ENCODE measurements at regions not wholly inside any gene's neighbourhood (a gene's known extent, or its start where the extent isn't known, plus 50 kb on each side); places are given as distances from the start of the nearest gene placed in this dataset.

DNA sequence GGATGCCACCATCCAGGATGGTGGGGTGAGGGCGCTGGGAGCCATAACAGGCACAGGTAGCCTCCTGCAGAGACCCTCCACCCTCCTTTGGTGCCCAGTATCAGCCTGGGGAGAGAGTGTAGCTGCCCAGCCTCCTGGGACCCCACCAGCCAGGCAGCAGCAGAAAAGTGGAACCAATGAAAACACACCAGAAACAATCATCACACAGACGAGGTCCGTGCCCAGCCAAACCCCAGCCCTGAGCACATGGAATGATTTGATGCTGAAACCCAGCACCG is 285.1 kb downstream of the PTPRU start:
- H3K4me3 ChIP-seq (ENCODE audit: low read depth, low read length): no peak overlapping the region
- TF ChIP-seq, protein P1, sequence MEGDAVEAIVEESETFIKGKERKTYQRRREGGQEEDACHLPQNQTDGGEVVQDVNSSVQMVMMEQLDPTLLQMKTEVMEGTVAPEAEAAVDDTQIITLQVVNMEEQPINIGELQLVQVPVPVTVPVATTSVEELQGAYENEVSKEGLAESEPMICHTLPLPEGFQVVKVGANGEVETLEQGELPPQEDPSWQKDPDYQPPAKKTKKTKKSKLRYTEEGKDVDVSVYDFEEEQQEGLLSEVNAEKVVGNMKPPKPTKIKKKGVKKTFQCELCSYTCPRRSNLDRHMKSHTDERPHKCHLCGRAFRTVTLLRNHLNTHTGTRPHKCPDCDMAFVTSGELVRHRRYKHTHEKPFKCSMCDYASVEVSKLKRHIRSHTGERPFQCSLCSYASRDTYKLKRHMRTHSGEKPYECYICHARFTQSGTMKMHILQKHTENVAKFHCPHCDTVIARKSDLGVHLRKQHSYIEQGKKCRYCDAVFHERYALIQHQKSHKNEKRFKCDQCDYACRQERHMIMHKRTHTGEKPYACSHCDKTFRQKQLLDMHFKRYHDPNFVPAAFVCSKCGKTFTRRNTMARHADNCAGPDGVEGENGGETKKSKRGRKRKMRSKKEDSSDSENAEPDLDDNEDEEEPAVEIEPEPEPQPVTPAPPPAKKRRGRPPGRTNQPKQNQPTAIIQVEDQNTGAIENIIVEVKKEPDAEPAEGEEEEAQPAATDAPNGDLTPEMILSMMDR (IDR thresholded peaks at IDR 0.05; ENCODE audit: low read depth, low read length, missing control alignments): no peak
- DNase-seq (ENCODE audit: low read depth): no peak

DNA sequence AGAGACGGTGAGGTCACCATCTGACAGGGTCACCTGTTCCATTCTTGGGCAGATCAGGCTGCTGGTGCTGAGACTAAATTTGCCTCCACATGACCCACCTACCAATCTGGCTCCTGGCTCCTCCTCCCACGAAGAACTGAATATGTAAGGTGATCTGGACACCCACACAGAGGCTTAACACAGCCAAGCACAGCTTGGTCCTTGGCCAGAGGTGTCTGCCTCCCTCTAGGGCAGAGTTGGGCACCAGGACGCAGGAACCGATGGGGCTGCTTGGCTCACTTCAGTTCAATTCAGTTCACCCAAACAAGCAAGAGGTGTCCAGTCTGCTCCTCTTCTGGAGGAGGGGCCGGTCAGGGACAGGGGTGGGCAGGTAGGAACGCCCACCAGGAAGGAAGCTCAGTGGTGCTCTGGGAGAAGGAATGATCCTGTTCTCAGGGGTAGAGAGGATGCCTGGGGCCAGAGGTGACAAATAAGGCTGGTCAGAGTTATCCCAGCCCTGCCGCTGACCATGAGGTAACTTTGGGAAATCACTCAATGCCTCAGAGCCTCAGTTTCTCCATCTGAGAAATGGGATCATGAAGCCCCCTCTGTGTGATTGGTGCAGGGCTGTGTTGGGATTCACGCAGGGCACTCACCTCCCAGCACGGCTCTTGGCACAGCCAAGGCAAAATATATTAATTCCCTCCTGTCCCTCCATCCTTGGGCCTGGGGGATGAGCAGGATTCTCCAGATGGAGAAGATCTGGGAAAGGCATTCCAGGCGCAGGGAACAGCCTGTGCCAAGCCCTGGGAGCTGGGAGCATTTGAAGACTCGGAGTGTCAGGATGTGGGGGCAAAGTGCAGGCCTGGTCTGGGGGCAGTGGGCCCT is 284.5 kb downstream of the PTPRU start:
- no peak overlapping the region for H3K4me3 ChIP-seq (ENCODE audit: low read depth, low read length)
- DNase-seq (ENCODE audit: low read depth): no peak
- TF ChIP-seq, protein P1 (IDR thresholded peaks at IDR 0.05; ENCODE audit: low read depth, low read length, missing control alignments): no peak

DNA sequence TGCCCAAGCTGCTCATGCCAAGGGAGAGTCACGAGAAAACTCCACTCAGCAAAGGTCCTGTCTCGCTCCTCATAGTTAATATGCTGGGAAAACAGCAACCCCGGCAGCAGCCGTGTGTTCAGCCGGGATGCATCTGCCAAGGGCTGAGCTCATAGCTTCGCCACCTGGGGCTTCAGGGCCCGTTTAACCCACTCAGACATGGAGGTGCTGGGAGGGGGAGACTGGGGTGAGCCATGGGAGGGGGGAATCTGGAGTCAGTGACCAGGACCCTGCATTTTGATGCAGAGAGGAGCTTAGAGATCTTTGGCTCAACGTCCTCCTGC is 283.4 kb downstream of the PTPRU start:
- no peak for DNase-seq (ENCODE audit: low read depth)
- H3K4me3 ChIP-seq (ENCODE audit: low read depth, low read length): no peak overlapping the region
- TF ChIP-seq, protein P1 (IDR thresholded peaks at IDR 0.05; ENCODE audit: low read depth, low read length, missing control alignments): no peak

DNA sequence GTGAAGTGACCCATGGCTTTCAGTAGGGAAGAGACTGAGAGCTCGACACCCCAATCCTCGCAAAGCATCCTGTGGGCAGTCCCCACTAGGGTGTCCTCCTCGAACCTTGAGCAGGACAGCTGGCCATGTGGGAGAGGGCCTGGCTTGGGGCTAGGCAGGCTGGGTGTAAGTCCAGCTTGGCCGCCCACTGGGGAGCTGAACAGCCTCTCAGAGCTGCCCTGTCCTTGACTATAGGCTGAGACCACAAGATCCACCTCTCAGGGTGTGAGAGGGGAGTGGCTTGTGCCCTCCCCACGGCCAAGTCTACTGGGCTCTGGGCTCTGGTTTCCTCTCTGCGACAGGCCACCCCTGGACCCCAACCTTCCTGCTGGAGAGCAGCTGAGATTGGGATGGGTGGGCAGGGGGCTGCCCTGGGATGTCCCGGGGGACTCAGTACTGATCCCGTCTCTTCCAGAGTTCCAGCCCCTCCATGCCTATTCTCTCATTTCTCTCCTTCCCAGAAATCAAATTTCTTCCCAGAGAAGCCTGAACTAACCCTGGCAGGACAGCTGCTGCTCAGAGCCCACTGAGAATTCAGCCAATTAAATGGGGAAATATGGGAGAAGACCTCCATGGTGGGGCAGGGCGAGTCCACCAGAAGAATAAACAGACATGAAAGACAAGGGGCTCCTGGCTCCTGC is 282.9 kb downstream of the PTPRU start:
- TF ChIP-seq, protein P1 (IDR thresholded peaks at IDR 0.05; ENCODE audit: low read depth, low read length, missing control alignments): no peak
- no peak for DNase-seq (ENCODE audit: low read depth)
- no peak overlapping the region for H3K4me3 ChIP-seq (ENCODE audit: low read depth, low read length)

DNA sequence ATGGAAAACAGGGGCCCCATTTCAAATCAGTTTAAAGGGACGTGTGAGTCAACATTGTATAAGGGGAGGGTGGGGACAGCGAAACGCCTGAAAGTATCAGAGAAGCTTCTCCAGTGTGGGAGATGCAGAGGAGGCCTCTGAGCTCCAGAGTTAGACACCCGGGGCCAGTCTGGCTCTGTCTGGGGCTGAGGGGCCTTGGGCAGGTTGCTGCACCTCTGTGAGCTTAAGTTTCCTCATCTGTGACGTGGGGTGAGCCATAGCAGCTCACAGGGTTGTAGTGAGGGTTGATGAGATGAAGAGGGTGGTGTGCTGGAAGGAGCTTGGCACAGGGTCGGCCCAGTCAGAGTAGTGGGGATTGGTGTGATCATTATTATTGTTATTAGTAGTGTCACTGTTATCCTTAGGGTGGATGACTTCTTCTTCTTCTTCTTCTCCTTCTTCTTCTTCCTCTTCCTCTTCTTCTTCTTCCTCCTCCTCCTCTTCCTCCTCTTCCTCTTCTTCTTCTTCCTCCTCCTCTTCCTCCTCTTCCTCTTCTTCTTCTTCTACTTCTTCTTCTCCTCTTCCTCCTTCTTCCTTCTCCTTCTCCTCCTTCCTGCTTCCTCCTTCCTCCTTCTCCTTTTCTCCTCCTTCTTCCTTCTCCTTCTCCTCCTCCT is 282.0 kb downstream of the PTPRU start:
- TF ChIP-seq, protein P1 (IDR thresholded peaks at IDR 0.05; ENCODE audit: low read depth, low read length, missing control alignments): no peak
- DNase-seq (ENCODE audit: low read depth): no peak

DNA sequence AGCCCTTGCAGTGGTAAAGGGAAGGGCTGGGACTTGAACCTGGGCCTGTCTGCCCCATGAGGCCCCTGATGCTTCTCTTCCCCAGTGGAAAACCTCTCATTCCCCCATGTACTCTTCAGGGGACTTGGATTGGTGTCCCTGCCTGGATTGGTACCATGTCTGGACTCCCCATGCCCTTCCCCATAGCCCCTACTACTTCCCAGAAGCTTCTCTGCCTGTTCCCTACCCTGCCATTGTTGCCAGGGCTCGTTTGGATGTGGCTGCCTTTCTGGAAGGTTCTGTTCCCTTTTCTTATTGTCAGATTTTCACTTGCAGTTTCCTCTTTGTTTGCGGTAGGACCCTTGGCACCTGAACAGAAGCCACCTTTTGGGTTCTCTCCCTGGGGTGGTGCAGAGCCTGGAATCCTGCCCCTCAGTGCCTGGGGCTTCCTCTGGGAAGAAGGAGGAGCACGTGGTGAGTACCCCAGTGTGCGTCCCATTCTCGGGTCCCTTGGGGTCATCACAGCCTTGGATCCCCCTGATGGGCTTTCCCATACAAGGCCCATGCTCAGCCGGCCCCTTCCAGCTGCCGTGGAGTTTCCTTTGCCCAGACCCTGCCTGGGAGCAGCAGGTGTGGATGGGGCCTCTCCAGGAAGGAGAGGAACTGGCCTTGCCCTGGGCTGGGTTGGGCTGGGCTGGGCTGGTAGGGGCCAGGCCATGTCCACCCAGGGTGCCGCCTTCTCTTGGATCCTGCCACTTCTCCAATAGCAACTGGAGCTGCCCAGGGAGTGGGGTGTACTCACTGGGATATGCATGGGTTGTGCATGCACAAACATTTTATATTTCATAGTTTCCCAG is 281.1 kb downstream of the PTPRU start:
- DNase-seq (ENCODE audit: low read depth): no peak
- no peak overlapping the region for H3K4me3 ChIP-seq (ENCODE audit: low read depth, low read length)
- TF ChIP-seq, protein P1 (IDR thresholded peaks at IDR 0.05; ENCODE audit: low read depth, low read length, missing control alignments): no peak

More for the DNA sequence above, 282.0 kb downstream of the PTPRU start:
- H3K4me3 ChIP-seq (ENCODE audit: low read depth, low read length): no peak overlapping the region
